ENCODE measurements at regions not wholly inside any gene's neighbourhood (a gene's known extent, or its start where the extent isn't known, plus 50 kb on each side); places are given as distances from the start of the nearest gene placed in this dataset.

GRCh38 chr2:222033541-222033940, 265.3 kb downstream of the PAX3 start:
- no peak for TF ChIP-seq CTCF (IDR thresholded peaks at IDR 0.05)
- no peak for TF ChIP-seq POLR2A (IDR thresholded peaks at IDR 0.05)
- no peak for TF ChIP-seq POLR2AphosphoS5 (IDR thresholded peaks at IDR 0.05; ENCODE audit: insufficient read depth in 1 of 2, low read depth in 1 of 2)

Data from vagina (tissue), 2 donors.